ENCODE measurements at regions not wholly inside any gene's neighbourhood (a gene's known extent, or its start where the extent isn't known, plus 50 kb on each side); places are given as distances from the start of the nearest gene placed in this dataset.

DNA sequence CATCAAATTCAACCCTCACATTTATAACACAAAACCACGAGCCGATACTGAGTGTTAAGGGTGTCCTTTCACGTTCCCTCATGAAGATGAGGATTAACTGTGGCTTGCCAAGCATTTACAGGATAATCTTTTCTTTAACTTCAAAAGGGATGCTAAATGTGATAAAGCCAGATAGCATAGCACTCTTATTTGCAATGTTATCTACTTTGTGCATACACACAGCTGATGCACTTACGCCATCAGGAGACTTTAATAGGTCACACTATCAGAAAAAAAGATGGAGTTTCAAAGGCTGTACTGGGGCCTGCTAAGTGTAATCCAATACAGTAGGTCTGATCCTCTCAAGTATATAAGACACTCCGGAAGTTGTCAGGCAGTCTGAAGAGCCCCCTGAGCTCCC, 572.7 kb downstream of the PIK3C3 start:
- DNase-seq (ENCODE audit: low read depth), result no peak
- TF ChIP-seq, protein P1, sequence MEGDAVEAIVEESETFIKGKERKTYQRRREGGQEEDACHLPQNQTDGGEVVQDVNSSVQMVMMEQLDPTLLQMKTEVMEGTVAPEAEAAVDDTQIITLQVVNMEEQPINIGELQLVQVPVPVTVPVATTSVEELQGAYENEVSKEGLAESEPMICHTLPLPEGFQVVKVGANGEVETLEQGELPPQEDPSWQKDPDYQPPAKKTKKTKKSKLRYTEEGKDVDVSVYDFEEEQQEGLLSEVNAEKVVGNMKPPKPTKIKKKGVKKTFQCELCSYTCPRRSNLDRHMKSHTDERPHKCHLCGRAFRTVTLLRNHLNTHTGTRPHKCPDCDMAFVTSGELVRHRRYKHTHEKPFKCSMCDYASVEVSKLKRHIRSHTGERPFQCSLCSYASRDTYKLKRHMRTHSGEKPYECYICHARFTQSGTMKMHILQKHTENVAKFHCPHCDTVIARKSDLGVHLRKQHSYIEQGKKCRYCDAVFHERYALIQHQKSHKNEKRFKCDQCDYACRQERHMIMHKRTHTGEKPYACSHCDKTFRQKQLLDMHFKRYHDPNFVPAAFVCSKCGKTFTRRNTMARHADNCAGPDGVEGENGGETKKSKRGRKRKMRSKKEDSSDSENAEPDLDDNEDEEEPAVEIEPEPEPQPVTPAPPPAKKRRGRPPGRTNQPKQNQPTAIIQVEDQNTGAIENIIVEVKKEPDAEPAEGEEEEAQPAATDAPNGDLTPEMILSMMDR (IDR thresholded peaks at IDR 0.05; ENCODE audit: insufficient read depth, low read depth, low read length, missing control alignments), result no peak
- H3K4me3 ChIP-seq (ENCODE audit: low read length), result no peak overlapping the region

DNA sequence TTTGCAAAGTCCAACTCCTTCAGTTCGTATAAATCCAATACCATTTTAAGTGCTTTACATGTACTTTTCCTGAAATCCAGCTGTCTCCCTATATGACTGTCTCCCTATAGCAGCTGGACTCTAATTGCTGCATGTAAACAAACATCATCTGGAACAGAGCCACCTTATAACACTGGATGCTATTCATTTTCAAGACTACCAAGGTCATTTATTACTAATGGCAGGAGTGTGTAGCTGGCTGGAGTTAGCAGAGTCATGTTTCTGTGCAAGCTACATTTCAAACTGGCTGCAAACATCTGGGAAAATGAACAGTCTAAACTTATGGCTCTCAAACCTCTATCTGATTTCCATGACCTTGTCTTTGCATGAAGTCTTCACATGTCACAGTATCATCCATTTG, 575.2 kb downstream of the PIK3C3 start:
- TF ChIP-seq, protein P1 (IDR thresholded peaks at IDR 0.05; ENCODE audit: insufficient read depth, low read depth, low read length, missing control alignments), result no peak
- H3K4me3 ChIP-seq (ENCODE audit: low read length), result no peak overlapping the region
- no peak for DNase-seq (ENCODE audit: low read depth)

DNA sequence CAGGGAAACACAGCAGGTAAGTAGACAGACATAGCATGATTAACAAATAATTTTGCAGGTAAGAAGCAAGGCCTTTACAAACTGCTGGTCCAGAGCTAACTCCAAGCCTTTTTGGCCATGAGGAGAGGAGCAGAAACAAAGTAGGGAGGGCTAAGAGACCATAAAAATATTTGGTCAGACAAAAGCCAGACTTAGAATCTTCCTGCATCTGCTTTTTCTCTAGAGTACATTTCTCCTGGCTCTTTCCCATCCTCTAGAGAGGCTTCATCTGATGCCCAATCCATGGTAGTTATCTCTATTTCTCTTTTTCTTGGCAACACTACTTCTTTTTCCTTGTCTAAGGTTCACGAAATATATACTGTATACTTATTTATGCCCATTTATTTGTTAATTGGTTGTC, 577.1 kb downstream of the PIK3C3 start:
- TF ChIP-seq, protein P1 (IDR thresholded peaks at IDR 0.05; ENCODE audit: insufficient read depth, low read depth, low read length, missing control alignments), result no peak
- no peak overlapping the region for H3K4me3 ChIP-seq (ENCODE audit: low read length)
- no peak for DNase-seq (ENCODE audit: low read depth)

- DNase-seq (ENCODE audit: low read depth), result no peak
- H3K4me3 ChIP-seq (ENCODE audit: low read length), result no peak overlapping the region
- TF ChIP-seq, protein P1 (IDR thresholded peaks at IDR 0.05; ENCODE audit: insufficient read depth, low read depth, low read length, missing control alignments), result no peak
These were observed 578.1 kb downstream of the PIK3C3 start for GRCh38 chr18:42533009-42533575.

- DNase-seq (ENCODE audit: low read depth), result no peak
- TF ChIP-seq, protein P1 (IDR thresholded peaks at IDR 0.05; ENCODE audit: insufficient read depth, low read depth, low read length, missing control alignments), result no peak
These were observed 578.6 kb downstream of the PIK3C3 start for GRCh38 chr18:42533616-42534015.

GRCh38 chr18:42534313-42534712, 579.3 kb downstream of the PIK3C3 start:
- TF ChIP-seq, protein P1 (IDR thresholded peaks at IDR 0.05; ENCODE audit: insufficient read depth, low read depth, low read length, missing control alignments), result no peak
- no peak for DNase-seq (ENCODE audit: low read depth)
- no peak overlapping the region for H3K4me3 ChIP-seq (ENCODE audit: low read length)

More at GRCh38 chr18:42533616-42534015, 578.6 kb downstream of the PIK3C3 start:
- H3K4me3 ChIP-seq (ENCODE audit: low read length), result no peak overlapping the region

GRCh38 chr18:42536442-42536841, 579.0 kb downstream of the RIT2 start:
- no peak for DNase-seq (ENCODE audit: low read depth)
- H3K4me3 ChIP-seq (ENCODE audit: low read length), result no peak overlapping the region
- TF ChIP-seq, protein P1 (IDR thresholded peaks at IDR 0.05; ENCODE audit: insufficient read depth, low read depth, low read length, missing control alignments), result no peak
